ENCODE measurements at regions not wholly inside any gene's neighbourhood (a gene's known extent, or its start where the extent isn't known, plus 50 kb on each side); places are given as distances from the start of the nearest gene placed in this dataset.
"Not testable (repeated sequence)": the region's sequence is repeated elsewhere in the genome, so short reads cannot be mapped to it uniquely, and the experiment has no call there.

GRCh38 chr20:19876828-19877460 lies 118.9 kb downstream of the RIN2 start (continued):
- no peak for TF ChIP-seq ZNF677 (tag by site-specific recombination; IDR thresholded peaks at IDR 0.05)
- TF ChIP-seq ZFP37 (tag by site-specific recombination; IDR thresholded peaks at IDR 0.05): no peak
- TF ChIP-seq ZNF354C (tag by site-specific recombination; IDR thresholded peaks at IDR 0.05; ENCODE audit: borderline replicate concordance, low read depth): no peak
- TF ChIP-seq, protein P1, sequence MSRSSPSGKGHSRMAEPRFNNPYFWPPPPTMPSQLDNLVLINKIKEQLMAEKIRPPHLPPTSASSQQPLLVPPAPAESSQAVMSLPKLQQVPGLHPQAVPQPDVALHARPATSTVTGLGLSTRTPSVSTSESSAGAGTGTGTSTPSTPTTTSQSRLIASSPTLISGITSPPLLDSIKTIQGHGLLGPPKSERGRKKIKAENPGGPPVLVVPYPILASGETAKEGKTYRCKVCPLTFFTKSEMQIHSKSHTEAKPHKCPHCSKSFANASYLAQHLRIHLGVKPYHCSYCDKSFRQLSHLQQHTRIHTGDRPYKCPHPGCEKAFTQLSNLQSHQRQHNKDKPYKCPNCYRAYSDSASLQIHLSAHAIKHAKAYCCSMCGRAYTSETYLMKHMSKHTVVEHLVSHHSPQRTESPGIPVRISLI (tag by site-specific recombination; IDR thresholded peaks at IDR 0.05): no peak
- no peak for TF ChIP-seq ZNF433 (tag by site-specific recombination; IDR thresholded peaks at IDR 0.05; ENCODE audit: low read depth)
- TF ChIP-seq SALL2 (tag by site-specific recombination; IDR thresholded peaks at IDR 0.05; ENCODE audit: borderline replicate concordance): no peak
- TF ChIP-seq ZSCAN30 (tag by site-specific recombination; IDR thresholded peaks at IDR 0.05): no peak
- no peak for TF ChIP-seq SETDB1 (IDR thresholded peaks at IDR 0.05; ENCODE audit: insufficient read length, low read length)
- TF ChIP-seq, protein P2, sequence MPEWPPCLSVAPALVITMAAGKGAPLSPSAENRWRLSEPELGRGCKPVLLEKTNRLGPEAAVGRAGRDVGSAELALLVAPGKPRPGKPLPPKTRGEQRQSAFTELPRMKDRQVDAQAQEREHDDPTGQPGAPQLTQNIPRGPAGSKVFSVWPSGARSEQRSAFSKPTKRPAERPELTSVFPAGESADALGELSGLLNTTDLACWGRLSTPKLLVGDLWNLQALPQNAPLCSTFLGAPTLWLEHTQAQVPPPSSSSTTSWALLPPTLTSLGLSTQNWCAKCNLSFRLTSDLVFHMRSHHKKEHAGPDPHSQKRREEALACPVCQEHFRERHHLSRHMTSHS (tag by site-specific recombination; IDR thresholded peaks at IDR 0.05): no peak
- no peak for TF ChIP-seq OVOL3 (tag by site-specific recombination; IDR thresholded peaks at IDR 0.05)

GRCh38 chr20:19879874-19880255 lies 121.8 kb downstream of the RIN2 start:
- POLR2A ChIA-PET: interaction anchor here (0.5 kb wide), 1 partner anchor 78 kb away, joined by 5 read pairs; no protein-coding TSS in a partner anchor
- CTCF ChIA-PET; H3K4me1 ChIP-seq (ENCODE audit: control insufficient read depth, insufficient read depth, low read length); H3K9me3 ChIP-seq (ENCODE audit: control insufficient read depth, insufficient read depth, low read depth, low read length); H3K4me3 ChIP-seq (ENCODE audit: low read depth, low read length); H3K27ac ChIP-seq (ENCODE audit: extremely low read depth, low read depth, low read length); H3K36me3 ChIP-seq (ENCODE audit: control insufficient read depth in 2 of 2, insufficient read depth in 1 of 2, low read length in 2 of 2): not testable (repeated sequence)

GRCh38 chr20:19880256-19881079 lies 122.4 kb downstream of the RIN2 start:
- no peak overlapping the region for H3K27ac ChIP-seq (ENCODE audit: extremely low read depth, low read depth, low read length)
- H3K4me3 ChIP-seq (ENCODE audit: low read depth, low read length): no peak overlapping the region
- CTCF ChIA-PET: interaction anchor here (0.6 kb wide), 1 partner anchor 14 kb away, joined by 4 read pairs; no protein-coding TSS in a partner anchor
- POLR2A ChIA-PET: no interaction called here
- H3K36me3 ChIP-seq (ENCODE audit: control insufficient read depth in 2 of 2, insufficient read depth in 1 of 2, low read length in 2 of 2): no peaks in the 10 kb centered on the region
- no peaks in the 10 kb centered on the region for H3K4me1 ChIP-seq (ENCODE audit: control insufficient read depth, insufficient read depth, low read length)
- no peaks in the 10 kb centered on the region for H3K9me3 ChIP-seq (ENCODE audit: control insufficient read depth, insufficient read depth, low read depth, low read length)
- no peak for TF ChIP-seq KLF1 (tag by site-specific recombination; IDR thresholded peaks at IDR 0.05)
- no peak for TF ChIP-seq ZNF560 (tag by site-specific recombination; IDR thresholded peaks at IDR 0.05; ENCODE audit: borderline replicate concordance)
- TF ChIP-seq ZNF791 (tag by site-specific recombination; IDR thresholded peaks at IDR 0.05): no peak
- no peak for TF ChIP-seq ZNF600 (tag by site-specific recombination; IDR thresholded peaks at IDR 0.05)
- TF ChIP-seq, protein P3, sequence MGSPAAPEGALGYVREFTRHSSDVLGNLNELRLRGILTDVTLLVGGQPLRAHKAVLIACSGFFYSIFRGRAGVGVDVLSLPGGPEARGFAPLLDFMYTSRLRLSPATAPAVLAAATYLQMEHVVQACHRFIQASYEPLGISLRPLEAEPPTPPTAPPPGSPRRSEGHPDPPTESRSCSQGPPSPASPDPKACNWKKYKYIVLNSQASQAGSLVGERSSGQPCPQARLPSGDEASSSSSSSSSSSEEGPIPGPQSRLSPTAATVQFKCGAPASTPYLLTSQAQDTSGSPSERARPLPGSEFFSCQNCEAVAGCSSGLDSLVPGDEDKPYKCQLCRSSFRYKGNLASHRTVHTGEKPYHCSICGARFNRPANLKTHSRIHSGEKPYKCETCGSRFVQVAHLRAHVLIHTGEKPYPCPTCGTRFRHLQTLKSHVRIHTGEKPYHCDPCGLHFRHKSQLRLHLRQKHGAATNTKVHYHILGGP (tag by site-specific recombination; IDR thresholded peaks at IDR 0.05): no peak
- no peak for TF ChIP-seq ZBTB7A (tag by site-specific recombination; IDR thresholded peaks at IDR 0.05; ENCODE audit: low read depth)
- TF ChIP-seq ZBTB8A (tag by site-specific recombination; IDR thresholded peaks at IDR 0.05): no peak
- TF ChIP-seq, protein P4, sequence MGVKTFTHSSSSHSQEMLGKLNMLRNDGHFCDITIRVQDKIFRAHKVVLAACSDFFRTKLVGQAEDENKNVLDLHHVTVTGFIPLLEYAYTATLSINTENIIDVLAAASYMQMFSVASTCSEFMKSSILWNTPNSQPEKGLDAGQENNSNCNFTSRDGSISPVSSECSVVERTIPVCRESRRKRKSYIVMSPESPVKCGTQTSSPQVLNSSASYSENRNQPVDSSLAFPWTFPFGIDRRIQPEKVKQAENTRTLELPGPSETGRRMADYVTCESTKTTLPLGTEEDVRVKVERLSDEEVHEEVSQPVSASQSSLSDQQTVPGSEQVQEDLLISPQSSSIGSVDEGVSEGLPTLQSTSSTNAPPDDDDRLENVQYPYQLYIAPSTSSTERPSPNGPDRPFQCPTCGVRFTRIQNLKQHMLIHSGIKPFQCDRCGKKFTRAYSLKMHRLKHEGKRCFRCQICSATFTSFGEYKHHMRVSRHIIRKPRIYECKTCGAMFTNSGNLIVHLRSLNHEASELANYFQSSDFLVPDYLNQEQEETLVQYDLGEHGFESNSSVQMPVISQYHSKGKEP (tag by site-specific recombination; IDR thresholded peaks at IDR 0.05): no peak
- no peak for TF ChIP-seq TSHZ1 (tag by site-specific recombination; IDR thresholded peaks at IDR 0.05; ENCODE audit: borderline replicate concordance)
- no peak for TF ChIP-seq SP7 (tag by site-specific recombination; IDR thresholded peaks at IDR 0.05)
- TF ChIP-seq SP3 (tag by site-specific recombination; IDR thresholded peaks at IDR 0.05): no peak

All from HEK293 (cell line).